ENCODE measurements at regions not wholly inside any gene's neighbourhood (a gene's known extent, or its start where the extent isn't known, plus 50 kb on each side); places are given as distances from the start of the nearest gene placed in this dataset.

DNA sequence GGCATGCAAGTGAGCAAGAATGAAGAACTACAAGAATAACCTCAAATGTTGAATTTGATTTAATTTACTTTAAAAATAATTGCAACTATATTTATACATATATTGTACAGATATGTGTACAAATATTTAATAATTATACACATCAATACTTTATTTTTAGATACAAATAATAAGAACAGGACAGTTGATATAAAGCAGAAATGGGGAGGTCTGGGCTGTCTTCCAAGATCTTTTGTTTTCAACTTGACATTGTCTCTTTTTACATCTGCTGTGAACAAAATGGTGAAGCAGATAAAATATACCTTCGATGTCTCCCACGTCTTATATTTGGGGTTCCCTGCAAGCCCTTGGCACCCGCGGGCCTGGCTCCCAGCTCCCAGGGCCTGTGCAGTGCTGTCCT lies 231.3 kb upstream of the RBBP8 start:
- WGBS, 2 donors (ENCODE audit: extremely low coverage in 2 of 2, insufficient read length in 2 of 2, insufficient replicate concordance in 1 of 2), result no CpG with 5 or more reads among the region's 4 CpGs
- Histone ChIP-seq H3K36me3 (replicated peaks in 1 of 2; ENCODE audit: control insufficient read depth in 2 of 2, insufficient read depth in 2 of 2, low read length in 2 of 2) (no peaks in the 10 kb centered on the region), H3K4ac (ENCODE audit: low read length) (no peak overlapping the region), H3K9ac (ENCODE audit: low read depth, low read length, poor library complexity) (no peak overlapping the region), H4K8ac (ENCODE audit: low read depth, low read length) (no peak overlapping the region), H2BK15ac (ENCODE audit: low read length) (no peak overlapping the region), H3K23ac (ENCODE audit: low read depth, low read length, poor library complexity) (no peak overlapping the region), H3K18ac (ENCODE audit: low read length) (no peak overlapping the region), H2BK120ac (ENCODE audit: low read depth, low read length) (no peak overlapping the region), H2AFZ (ENCODE audit: low read length) (no peak overlapping the region), H3K79me1 (ENCODE audit: low read depth, low read length) (no peaks in the 10 kb centered on the region), H3K14ac (ENCODE audit: low read length) (no peak overlapping the region), H4K91ac (ENCODE audit: low read depth, low read length, poor library complexity) (no peak overlapping the region), H3K4me3 (ENCODE audit: low read length in 2 of 2) (no peak overlapping the region), H3K9me3 (replicated peaks in 1 of 2; ENCODE audit: control insufficient read depth in 2 of 2, insufficient read depth in 1 of 2, low read depth in 1 of 2, low read length in 2 of 2) (no peaks in the 10 kb centered on the region), H3K4me1 (ENCODE audit: control insufficient read depth in 2 of 2, insufficient read depth in 1 of 2, low read depth in 1 of 2, low read length in 2 of 2) (no peaks in the 10 kb centered on the region), H2BK5ac (ENCODE audit: low read length) (no peak overlapping the region), H2AK5ac (ENCODE audit: low read depth, low read length) (no peak overlapping the region), H3K27me3 (ENCODE audit: control insufficient read depth in 3 of 3, insufficient read depth in 3 of 3, low read depth in 1 of 3, low read length in 3 of 3) (no peaks in the 10 kb centered on the region), H2BK12ac (ENCODE audit: low read length) (no peak overlapping the region), H3K4me2 (ENCODE audit: insufficient read depth, low read length, poor library complexity, severe bottlenecking) (no peak overlapping the region), H3K27ac (replicated peaks; ENCODE audit: low read length) (no peak overlapping the region)
- no peak for DNase-seq (ENCODE audit: low spot score)

- no peak overlapping the region for H2BK5ac ChIP-seq (ENCODE audit: low read length)
- no peak overlapping the region for H3K4me3 ChIP-seq (ENCODE audit: low read length in 2 of 2)
- no peak overlapping the region for H2BK120ac ChIP-seq (ENCODE audit: low read depth, low read length)
- no peaks in the 10 kb centered on the region for H3K27me3 ChIP-seq (ENCODE audit: control insufficient read depth in 3 of 3, insufficient read depth in 3 of 3, low read depth in 1 of 3, low read length in 3 of 3)
- no CpG with 5 or more reads among the region's 3 CpGs for WGBS, 2 donors (ENCODE audit: extremely low coverage in 2 of 2, insufficient read length in 2 of 2, insufficient replicate concordance in 1 of 2)
- no peak overlapping the region for H4K8ac ChIP-seq (ENCODE audit: low read depth, low read length)
- no peaks in the 10 kb centered on the region for H3K9me3 ChIP-seq (replicated peaks in 1 of 2; ENCODE audit: control insufficient read depth in 2 of 2, insufficient read depth in 1 of 2, low read depth in 1 of 2, low read length in 2 of 2)
- H3K4me2 ChIP-seq (ENCODE audit: insufficient read depth, low read length, poor library complexity, severe bottlenecking), result no peak overlapping the region
- no peak overlapping the region for H3K23ac ChIP-seq (ENCODE audit: low read depth, low read length, poor library complexity)
- no peak overlapping the region for H2BK12ac ChIP-seq (ENCODE audit: low read length)
- no peaks in the 10 kb centered on the region for H3K36me3 ChIP-seq (replicated peaks in 1 of 2; ENCODE audit: control insufficient read depth in 2 of 2, insufficient read depth in 2 of 2, low read length in 2 of 2)
- no peak overlapping the region for H3K18ac ChIP-seq (ENCODE audit: low read length)
- H3K79me1 ChIP-seq (ENCODE audit: low read depth, low read length), result no peaks in the 10 kb centered on the region
- H4K91ac ChIP-seq (ENCODE audit: low read depth, low read length, poor library complexity), result no peak overlapping the region
- H3K4ac ChIP-seq (ENCODE audit: low read length), result no peak overlapping the region
- no peak overlapping the region for H2AFZ ChIP-seq (ENCODE audit: low read length)
- H2BK15ac ChIP-seq (ENCODE audit: low read length), result no peak overlapping the region
- H2AK5ac ChIP-seq (ENCODE audit: low read depth, low read length), result no peak overlapping the region
- no peaks in the 10 kb centered on the region for H3K4me1 ChIP-seq (ENCODE audit: control insufficient read depth in 2 of 2, insufficient read depth in 1 of 2, low read depth in 1 of 2, low read length in 2 of 2)
- no peak overlapping the region for H3K9ac ChIP-seq (ENCODE audit: low read depth, low read length, poor library complexity)
- no peak overlapping the region for H3K27ac ChIP-seq (replicated peaks; ENCODE audit: low read length)
- no peak for DNase-seq (ENCODE audit: low spot score)
- no peak overlapping the region for H3K14ac ChIP-seq (ENCODE audit: low read length)
These were observed 230.3 kb upstream of the RBBP8 start for GRCh38 chr18:22702806-22703205.

GRCh38 chr18:22703883-22704585 lies 229.1 kb upstream of the RBBP8 start:
- no peak overlapping the region for H3K4me2 ChIP-seq (ENCODE audit: insufficient read depth, low read length, poor library complexity, severe bottlenecking)
- no peak overlapping the region for H3K27ac ChIP-seq (replicated peaks; ENCODE audit: low read length)
- H3K36me3 ChIP-seq (replicated peaks in 1 of 2; ENCODE audit: control insufficient read depth in 2 of 2, insufficient read depth in 2 of 2, low read length in 2 of 2), result no peaks in the 10 kb centered on the region
- no peak overlapping the region for H2AFZ ChIP-seq (ENCODE audit: low read length)
- no peak overlapping the region for H3K18ac ChIP-seq (ENCODE audit: low read length)
- no peak overlapping the region for H3K9ac ChIP-seq (ENCODE audit: low read depth, low read length, poor library complexity)
- WGBS, 2 donors (ENCODE audit: extremely low coverage in 2 of 2, insufficient read length in 2 of 2, insufficient replicate concordance in 1 of 2), result no CpG with 5 or more reads among the region's 9 CpGs
- H2BK15ac ChIP-seq (ENCODE audit: low read length), result no peak overlapping the region
- no peak overlapping the region for H2BK120ac ChIP-seq (ENCODE audit: low read depth, low read length)
- peak; percentile 49 for DNase-seq (ENCODE audit: low spot score)
- no peaks in the 10 kb centered on the region for H3K27me3 ChIP-seq (ENCODE audit: control insufficient read depth in 3 of 3, insufficient read depth in 3 of 3, low read depth in 1 of 3, low read length in 3 of 3)
- H2BK12ac ChIP-seq (ENCODE audit: low read length), result no peak overlapping the region
- H2BK5ac ChIP-seq (ENCODE audit: low read length), result no peak overlapping the region
- no peak overlapping the region for H2AK5ac ChIP-seq (ENCODE audit: low read depth, low read length)
- H3K23ac ChIP-seq (ENCODE audit: low read depth, low read length, poor library complexity), result no peak overlapping the region
- H3K4me3 ChIP-seq (ENCODE audit: low read length in 2 of 2), result no peak overlapping the region
- no peak overlapping the region for H4K8ac ChIP-seq (ENCODE audit: low read depth, low read length)
- no peaks in the 10 kb centered on the region for H3K4me1 ChIP-seq (ENCODE audit: control insufficient read depth in 2 of 2, insufficient read depth in 1 of 2, low read depth in 1 of 2, low read length in 2 of 2)
- H3K79me1 ChIP-seq (ENCODE audit: low read depth, low read length), result no peaks in the 10 kb centered on the region
- no peak overlapping the region for H3K14ac ChIP-seq (ENCODE audit: low read length)
- H3K9me3 ChIP-seq (replicated peaks in 1 of 2; ENCODE audit: control insufficient read depth in 2 of 2, insufficient read depth in 1 of 2, low read depth in 1 of 2, low read length in 2 of 2), result no peaks in the 10 kb centered on the region
- no peak overlapping the region for H3K4ac ChIP-seq (ENCODE audit: low read length)
- H4K91ac ChIP-seq (ENCODE audit: low read depth, low read length, poor library complexity), result no peak overlapping the region

GRCh38 chr18:22704586-22704918 lies 228.6 kb upstream of the RBBP8 start:
- no peaks in the 10 kb centered on the region for H3K79me1 ChIP-seq (ENCODE audit: low read depth, low read length)
- H2BK5ac ChIP-seq (ENCODE audit: low read length), result no peak overlapping the region
- H2BK15ac ChIP-seq (ENCODE audit: low read length), result no peak overlapping the region
- H3K14ac ChIP-seq (ENCODE audit: low read length), result no peak overlapping the region
- H3K18ac ChIP-seq (ENCODE audit: low read length), result no peak overlapping the region
- H3K4ac ChIP-seq (ENCODE audit: low read length), result no peak overlapping the region
- no peak for DNase-seq (ENCODE audit: low spot score)
- no peaks in the 10 kb centered on the region for H3K4me1 ChIP-seq (ENCODE audit: control insufficient read depth in 2 of 2, insufficient read depth in 1 of 2, low read depth in 1 of 2, low read length in 2 of 2)
- no peak overlapping the region for H2BK12ac ChIP-seq (ENCODE audit: low read length)
- no CpG with 5 or more reads among the region's 1 CpG for WGBS, 2 donors (ENCODE audit: extremely low coverage in 2 of 2, insufficient read length in 2 of 2, insufficient replicate concordance in 1 of 2)
- H2BK120ac ChIP-seq (ENCODE audit: low read depth, low read length), result no peak overlapping the region
- H2AK5ac ChIP-seq (ENCODE audit: low read depth, low read length), result no peak overlapping the region
- H3K23ac ChIP-seq (ENCODE audit: low read depth, low read length, poor library complexity), result no peak overlapping the region
- H4K8ac ChIP-seq (ENCODE audit: low read depth, low read length), result no peak overlapping the region
- no peaks in the 10 kb centered on the region for H3K36me3 ChIP-seq (replicated peaks in 1 of 2; ENCODE audit: control insufficient read depth in 2 of 2, insufficient read depth in 2 of 2, low read length in 2 of 2)
- no peak overlapping the region for H3K9ac ChIP-seq (ENCODE audit: low read depth, low read length, poor library complexity)
- H3K27ac ChIP-seq (replicated peaks; ENCODE audit: low read length), result no peak overlapping the region
- no peak overlapping the region for H2AFZ ChIP-seq (ENCODE audit: low read length)
- no peaks in the 10 kb centered on the region for H3K27me3 ChIP-seq (ENCODE audit: control insufficient read depth in 3 of 3, insufficient read depth in 3 of 3, low read depth in 1 of 3, low read length in 3 of 3)
- H3K9me3 ChIP-seq (replicated peaks in 1 of 2; ENCODE audit: control insufficient read depth in 2 of 2, insufficient read depth in 1 of 2, low read depth in 1 of 2, low read length in 2 of 2), result no peaks in the 10 kb centered on the region
- no peak overlapping the region for H4K91ac ChIP-seq (ENCODE audit: low read depth, low read length, poor library complexity)
- no peak overlapping the region for H3K4me3 ChIP-seq (ENCODE audit: low read length in 2 of 2)
- no peak overlapping the region for H3K4me2 ChIP-seq (ENCODE audit: insufficient read depth, low read length, poor library complexity, severe bottlenecking)

Data from neuronal stem cell (in vitro differentiated cells).